ENCODE measurements at regions not wholly inside any gene's neighbourhood (a gene's known extent, or its start where the extent isn't known, plus 50 kb on each side); places are given as distances from the start of the nearest gene placed in this dataset.

- DNase-seq (ENCODE audit: low read depth, low spot score) (no peak), FAIRE-seq (no peak), ATAC-seq (no peak)
- no peaks in the 10 kb centered on the region for H3K9me3 ChIP-seq (replicated peaks; ENCODE audit: control insufficient read depth, insufficient read depth, low read length)
- BruUV-seq (replicated peaks), result no TSS peak
- no peaks in the 10 kb centered on the region for H3K36me3 ChIP-seq (ENCODE audit: control insufficient read depth in 2 of 2, insufficient read depth in 2 of 2, low read length in 1 of 2)
- no peak overlapping the region for H3K4me2 ChIP-seq (ENCODE audit: control insufficient read depth, insufficient read depth)
- RAD21 ChIA-PET (ENCODE audit: unreplicated experiment), result no interaction called here
- in situ Hi-C loops (cut with MboI) (no loop called here), intact Hi-C loops (cut with micrococcal nuclease; ENCODE audit: unreplicated experiment) (no loop called here)
- no peaks in the 10 kb centered on the region for H3K4me1 ChIP-seq (ENCODE audit: control insufficient read depth, insufficient read depth, low read length)
- no peak overlapping the region for H3K9ac ChIP-seq (ENCODE audit: control insufficient read depth, insufficient read depth, low read length)
- no peak overlapping the region for H3K4me3 ChIP-seq
- CTCF ChIA-PET, result interaction anchor here (0.6 kb wide), 1 partner anchor 244 kb away, joined by 3 read pairs; no protein-coding TSS in a partner anchor
- H4K20me1 ChIP-seq (ENCODE audit: control insufficient read depth, insufficient read depth), result no peaks in the 10 kb centered on the region
- H3K79me2 ChIP-seq (ENCODE audit: control insufficient read depth, insufficient read depth, low read length), result no peaks in the 10 kb centered on the region
- no peak overlapping the region for H3K27ac ChIP-seq (ENCODE audit: control insufficient read depth, insufficient read depth)
- no peak overlapping the region for H2AFZ ChIP-seq (ENCODE audit: control insufficient read depth, low read depth, low read length)
- TF ChIP-seq YBX1 (IDR thresholded peaks at IDR 0.05) (no peak), TCF3 (IDR thresholded peaks at IDR 0.05; ENCODE audit: borderline replicate concordance, insufficient read depth, low read depth, low read length) (no peak), CBX3 (IDR thresholded peaks at IDR 0.05; ENCODE audit: borderline replicate concordance, low read depth) (no peak), SMAD5 (IDR thresholded peaks at IDR 0.05; ENCODE audit: low read depth) (no peak), SP1 (IDR thresholded peaks at IDR 0.05; ENCODE audit: low read depth, low read length) (no peak), IRF4 (IDR thresholded peaks at IDR 0.05; ENCODE audit: low read depth, low read length) (no peak), SIN3A (IDR thresholded peaks at IDR 0.05; ENCODE audit: low read depth, low read length) (no peak), ZNF274 (IDR thresholded peaks at IDR 0.05; ENCODE audit: insufficient read depth, insufficient read length) (no peak)
- WGBS (ENCODE audit: insufficient coverage, insufficient replicate concordance, low lambda C conversion rate, missing lambda C conversion rate), result 2% methylated on average over 2 of the region's 2 CpGs
- POLR2A ChIA-PET, result no interaction called here
- H3K27me3 ChIP-seq (replicated peaks in 1 of 2; ENCODE audit: control insufficient read depth in 2 of 2, insufficient read depth in 2 of 2, low read length in 1 of 2), result no peaks in the 10 kb centered on the region
- SMC1A ChIA-PET (ENCODE audit: uncharacterized antibody, unreplicated experiment), result no interaction called here
Observed at GRCh38 chr9:81404931-81405598, 284.3 kb downstream of the TLE1 start.

Measured in GM12878 (cell line).